ENCODE measurements at regions not wholly inside any gene's neighbourhood (a gene's known extent, or its start where the extent isn't known, plus 50 kb on each side); places are given as distances from the start of the nearest gene placed in this dataset.
"Not testable (repeated sequence)": the region's sequence is repeated elsewhere in the genome, so short reads cannot be mapped to it uniquely, and the experiment has no call there.

GRCh38 chr7:106344861-106345260, 60.1 kb upstream of the NAMPT start:
- H3K27ac ChIP-seq (ENCODE audit: low read length): peak overlapping the region; percentile 28
- H3K9me3 ChIP-seq (ENCODE audit: control insufficient read depth in 1 of 2, low read length in 2 of 2): peaks cover 6 to 20% of the 10 kb centered on the region in 2 donors
- H3K4me3 ChIP-seq (ENCODE audit: low read depth in 1 of 2, low read length in 2 of 2): no peak overlapping the region
- H3K27me3 ChIP-seq (ENCODE audit: low read depth, low read length): no peaks in the 10 kb centered on the region
- H3K4me1 ChIP-seq (ENCODE audit: control insufficient read depth in 1 of 2, insufficient read depth in 2 of 2, low read length in 2 of 2): no peaks in the 10 kb centered on the region
- no peaks in the 10 kb centered on the region for H3K36me3 ChIP-seq (ENCODE audit: control insufficient read depth in 1 of 2, insufficient read depth in 2 of 2, low read length in 2 of 2)

GRCh38 chr7:106344211-106344610, 59.4 kb upstream of the NAMPT start:
- Histone ChIP-seq H3K9me3 (ENCODE audit: control insufficient read depth in 1 of 2, low read length in 2 of 2) (peaks cover 6 to 19% of the 10 kb centered on the region in 2 donors), H3K27me3 (ENCODE audit: low read depth, low read length) (no peaks in the 10 kb centered on the region), H3K36me3 (ENCODE audit: control insufficient read depth in 1 of 2, insufficient read depth in 2 of 2, low read length in 2 of 2) (no peaks in the 10 kb centered on the region), H3K27ac (ENCODE audit: low read length) (peak overlapping the region; percentile 19), H3K4me1 (ENCODE audit: control insufficient read depth in 1 of 2, insufficient read depth in 2 of 2, low read length in 2 of 2) (no peaks in the 10 kb centered on the region), H3K4me3 (ENCODE audit: low read depth in 1 of 2, low read length in 2 of 2) (no peak overlapping the region)

GRCh38 chr7:106342049-106342448, 57.3 kb upstream of the NAMPT start:
- peaks cover 6 to 18% of the 10 kb centered on the region in 2 donors for H3K9me3 ChIP-seq (ENCODE audit: control insufficient read depth in 1 of 2, low read length in 2 of 2)
- H3K4me1 ChIP-seq (ENCODE audit: control insufficient read depth in 1 of 2, insufficient read depth in 2 of 2, low read length in 2 of 2); H3K36me3 ChIP-seq (ENCODE audit: control insufficient read depth in 1 of 2, insufficient read depth in 2 of 2, low read length in 2 of 2); H3K27ac ChIP-seq (ENCODE audit: low read length); H3K4me3 ChIP-seq (ENCODE audit: low read depth in 1 of 2, low read length in 2 of 2); H3K27me3 ChIP-seq (ENCODE audit: low read depth, low read length): not testable (repeated sequence)

GRCh38 chr7:106340247-106340596, 55.4 kb upstream of the NAMPT start:
- not testable (repeated sequence) for H3K4me3 ChIP-seq (ENCODE audit: low read depth in 1 of 2, low read length in 2 of 2); H3K27ac ChIP-seq (ENCODE audit: low read length); H3K36me3 ChIP-seq (ENCODE audit: control insufficient read depth in 1 of 2, insufficient read depth in 2 of 2, low read length in 2 of 2); H3K4me1 ChIP-seq (ENCODE audit: control insufficient read depth in 1 of 2, insufficient read depth in 2 of 2, low read length in 2 of 2); H3K27me3 ChIP-seq (ENCODE audit: low read depth, low read length)
- H3K9me3 ChIP-seq (ENCODE audit: control insufficient read depth in 1 of 2, low read length in 2 of 2): peaks cover 6 to 18% of the 10 kb centered on the region in 2 donors

- Histone ChIP-seq H3K36me3 (ENCODE audit: control insufficient read depth in 1 of 2, insufficient read depth in 2 of 2, low read length in 2 of 2) (no peaks in the 10 kb centered on the region), H3K27ac (ENCODE audit: low read length) (no peak overlapping the region), H3K27me3 (ENCODE audit: low read depth, low read length) (no peaks in the 10 kb centered on the region), H3K4me3 (ENCODE audit: low read depth in 1 of 2, low read length in 2 of 2) (no peak overlapping the region), H3K4me1 (ENCODE audit: control insufficient read depth in 1 of 2, insufficient read depth in 2 of 2, low read length in 2 of 2) (no peaks in the 10 kb centered on the region), H3K9me3 (ENCODE audit: control insufficient read depth in 1 of 2, low read length in 2 of 2) (peaks cover 6 to 18% of the 10 kb centered on the region in 2 donors)
Observed at GRCh38 chr7:106339513-106340246, 54.9 kb upstream of the NAMPT start.

- Histone ChIP-seq H3K27ac (ENCODE audit: low read length) (no peak overlapping the region), H3K27me3 (ENCODE audit: low read depth, low read length) (no peaks in the 10 kb centered on the region), H3K36me3 (ENCODE audit: control insufficient read depth in 1 of 2, insufficient read depth in 2 of 2, low read length in 2 of 2) (no peaks in the 10 kb centered on the region), H3K9me3 (ENCODE audit: control insufficient read depth in 1 of 2, low read length in 2 of 2) (peaks cover 6 to 18% of the 10 kb centered on the region in 2 donors), H3K4me3 (ENCODE audit: low read depth in 1 of 2, low read length in 2 of 2) (no peak overlapping the region), H3K4me1 (ENCODE audit: control insufficient read depth in 1 of 2, insufficient read depth in 2 of 2, low read length in 2 of 2) (no peaks in the 10 kb centered on the region)
Observed at GRCh38 chr7:106337754-106338153, 53.0 kb upstream of the NAMPT start.

GRCh38 chr7:106335814-106336213, 51.0 kb upstream of the NAMPT start:
- Histone ChIP-seq H3K27ac (ENCODE audit: low read length) (no peak overlapping the region), H3K9me3 (ENCODE audit: control insufficient read depth in 1 of 2, low read length in 2 of 2) (peaks cover 0 to 4% of the 10 kb centered on the region in 2 donors), H3K4me1 (ENCODE audit: control insufficient read depth in 1 of 2, insufficient read depth in 2 of 2, low read length in 2 of 2) (no peaks in the 10 kb centered on the region), H3K36me3 (ENCODE audit: control insufficient read depth in 1 of 2, insufficient read depth in 2 of 2, low read length in 2 of 2) (no peaks in the 10 kb centered on the region), H3K4me3 (ENCODE audit: low read depth in 1 of 2, low read length in 2 of 2) (no peak overlapping the region), H3K27me3 (ENCODE audit: low read depth, low read length) (no peaks in the 10 kb centered on the region)

All from muscle layer of duodenum (tissue), 2 donors.